ENCODE measurements at regions not wholly inside any gene's neighbourhood (a gene's known extent, or its start where the extent isn't known, plus 50 kb on each side); places are given as distances from the start of the nearest gene placed in this dataset.

DNA sequence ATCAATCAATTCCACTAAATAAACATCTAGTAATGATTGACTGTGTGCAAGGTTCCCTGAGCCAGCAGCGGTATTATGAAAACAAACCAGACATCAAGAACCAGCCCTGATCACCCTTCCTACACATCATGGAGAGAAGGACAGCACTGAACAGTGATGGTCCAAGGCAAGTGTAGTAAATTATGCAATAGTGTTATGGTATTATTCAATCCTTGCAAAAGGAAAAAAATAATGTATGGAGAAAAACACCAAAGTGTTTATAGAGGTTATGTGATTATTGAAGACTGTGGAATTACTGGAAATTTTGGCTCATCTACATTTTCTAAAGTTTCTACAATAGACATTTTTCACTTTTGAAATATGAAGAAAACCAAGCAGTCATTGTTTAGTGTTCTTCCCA, 105.3 kb downstream of the RCN1 start:
- no peak for DNase-seq (ENCODE audit: low spot score)
- intact Hi-C loops (cut with DNase I) = no loop called here
- ATAC-seq = no peak

DNA sequence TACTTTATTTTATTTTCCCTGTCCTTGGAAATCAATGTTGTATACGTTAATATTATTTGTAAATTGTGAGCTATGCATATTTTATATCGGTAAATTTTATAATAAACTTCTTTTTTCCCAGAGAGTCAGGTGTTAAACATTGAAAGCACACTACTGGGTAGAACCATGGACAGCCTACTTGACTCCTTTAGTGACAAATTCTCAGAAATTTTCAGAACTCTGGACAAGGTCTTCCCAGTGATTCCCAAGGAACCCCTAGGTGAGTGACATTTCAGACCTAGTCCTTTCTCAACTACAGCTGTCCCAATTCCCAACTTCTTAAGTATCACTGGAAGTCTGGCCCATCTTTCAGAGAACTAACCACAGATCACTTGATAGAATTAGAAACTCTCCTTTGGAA, 107.2 kb downstream of the RCN1 start:
- intact Hi-C loops (cut with DNase I) = no loop called here
- no peak for ATAC-seq
- DNase-seq (ENCODE audit: low spot score) = no peak

DNA sequence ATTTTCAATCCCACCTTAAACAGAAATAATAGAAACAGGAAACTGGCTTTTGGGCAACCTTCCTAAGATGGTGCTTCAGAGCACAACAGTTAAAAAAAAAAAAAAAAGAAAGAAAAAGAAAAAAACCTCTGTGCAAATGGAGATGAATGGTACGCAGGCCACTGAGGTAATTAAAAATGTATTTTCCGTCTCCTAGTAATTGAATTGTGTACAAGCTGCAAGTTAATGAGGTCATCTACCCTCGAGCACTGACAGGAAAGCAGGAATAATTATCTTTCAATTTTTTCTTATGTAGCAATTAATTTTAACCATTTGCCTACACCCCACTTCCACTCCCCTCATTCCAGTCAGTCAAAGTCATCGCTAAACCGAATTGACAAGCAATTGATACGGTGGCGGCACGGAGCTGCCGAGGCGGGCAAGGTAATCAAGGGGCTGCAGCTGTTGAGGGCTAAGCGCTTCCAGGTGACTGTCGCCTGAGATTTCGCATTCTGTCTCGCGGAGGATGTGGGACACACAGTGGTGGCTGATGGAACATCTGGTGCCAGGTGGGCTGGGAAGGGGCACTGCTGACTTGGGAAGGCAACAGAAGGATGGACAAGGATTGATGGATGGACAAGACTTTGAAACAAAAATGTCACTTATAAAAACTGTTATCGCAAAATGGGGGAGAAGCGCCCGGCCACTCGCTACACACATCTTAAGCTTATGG, 109.4 kb downstream of the RCN1 start:
- ATAC-seq = no peak
- no peak for DNase-seq (ENCODE audit: low spot score)
- intact Hi-C loops (cut with DNase I) = no loop called here

DNA sequence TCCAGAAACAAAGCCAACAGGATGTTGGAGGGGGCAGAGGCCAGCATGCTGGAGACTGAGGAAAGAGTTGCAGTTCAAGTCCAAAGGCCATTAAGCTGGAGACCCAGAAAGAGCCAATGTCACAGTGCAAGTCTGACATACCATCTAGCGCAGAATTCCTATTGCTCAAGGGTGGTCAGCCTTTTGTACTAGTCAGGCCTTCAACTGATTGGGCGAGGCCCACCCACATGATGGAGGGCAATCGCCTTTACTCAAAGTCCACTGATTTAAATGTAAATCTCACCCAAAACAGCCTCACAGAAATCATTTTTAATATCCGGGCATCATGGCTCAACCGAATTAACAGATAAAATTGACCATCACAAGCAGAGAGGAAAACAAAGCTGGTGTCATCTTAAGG, 113.9 kb downstream of the RCN1 start:
- intact Hi-C loops (cut with DNase I) = no loop called here
- no peak for DNase-seq (ENCODE audit: low spot score)
- no peak for ATAC-seq

DNA sequence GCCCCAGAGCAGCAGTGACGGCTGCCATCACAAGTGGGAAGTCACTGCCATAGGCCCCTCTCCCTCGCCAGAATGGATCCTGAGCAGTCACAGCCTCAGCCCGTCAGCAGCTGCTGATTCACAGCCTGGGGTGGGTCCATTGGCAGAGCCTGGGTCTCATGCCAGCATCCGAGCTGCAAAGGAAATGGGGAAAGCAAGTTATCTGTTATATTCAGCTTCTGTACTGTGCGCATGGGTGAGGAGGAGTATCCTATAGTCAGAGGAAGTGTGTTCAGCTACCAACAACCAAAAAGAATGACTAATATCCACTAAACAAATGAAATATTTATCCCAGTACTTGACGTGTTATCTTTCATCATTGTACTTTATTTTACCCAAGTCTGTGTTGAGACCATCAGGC, 119.7 kb downstream of the RCN1 start:
- ATAC-seq (no peak), DNase-seq (ENCODE audit: low spot score) (no peak)
- intact Hi-C loops (cut with DNase I) = no loop called here

DNA sequence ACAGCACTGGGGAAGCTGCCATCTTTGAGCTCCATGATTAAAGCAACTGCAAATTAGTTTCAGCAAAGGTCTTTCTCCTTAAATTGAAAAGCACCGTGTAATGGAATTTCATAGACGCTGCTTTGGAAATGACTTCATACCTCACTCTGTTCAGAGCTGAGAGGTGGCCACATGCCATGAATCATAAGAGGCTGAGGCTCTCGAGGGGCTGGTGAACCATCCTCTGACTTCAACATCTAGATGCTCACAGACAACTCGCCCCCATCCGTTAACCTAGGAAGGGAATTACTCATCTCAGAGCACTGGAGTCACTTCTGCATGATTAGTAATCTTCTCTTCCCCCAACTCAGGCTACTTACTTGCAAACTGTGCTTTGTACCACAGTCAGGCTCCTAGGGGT, 122.3 kb downstream of the RCN1 start:
- ATAC-seq = no peak
- DNase-seq (ENCODE audit: low spot score) = no peak
- intact Hi-C loops (cut with DNase I) = no loop called here

DNA sequence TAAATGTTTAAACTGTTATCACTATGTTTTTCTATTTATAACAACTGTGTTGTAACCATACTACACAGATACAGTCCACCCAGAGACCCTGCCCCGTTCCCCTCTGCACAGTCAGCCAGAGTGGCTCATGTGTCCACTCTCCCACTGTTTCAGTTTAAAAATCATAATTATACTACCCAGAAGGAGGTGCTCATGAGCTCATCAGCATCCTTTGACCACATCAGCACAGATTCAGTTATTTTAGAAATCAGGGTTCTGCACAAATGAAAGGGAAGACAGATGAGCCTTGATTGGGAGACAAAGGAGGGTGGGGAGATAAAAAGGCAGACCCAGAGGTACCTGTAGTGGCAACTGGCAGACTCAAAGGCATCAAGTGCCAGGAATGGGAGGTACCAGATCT, 124.3 kb downstream of the RCN1 start:
- intact Hi-C loops (cut with DNase I) = no loop called here
- DNase-seq (ENCODE audit: low spot score) (no peak), ATAC-seq (no peak)

DNA sequence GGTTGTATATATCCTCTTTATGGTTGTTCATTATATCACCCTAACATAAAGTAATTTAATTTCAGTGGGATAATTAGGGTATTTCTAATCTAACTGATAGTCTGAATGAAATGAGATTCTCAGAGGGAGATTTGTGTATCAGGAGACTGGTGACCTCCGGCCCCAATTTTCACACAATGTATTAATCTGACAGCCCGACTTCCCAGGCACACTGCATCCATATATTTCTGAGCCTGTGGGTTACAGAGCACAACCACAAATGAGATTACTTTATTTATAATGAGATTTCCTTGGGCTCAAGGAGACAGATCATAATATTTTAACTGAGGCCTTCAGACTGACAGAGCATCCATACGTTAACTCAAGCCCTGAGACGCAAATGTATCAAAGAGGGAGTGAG, 125.9 kb downstream of the RCN1 start:
- ATAC-seq (no peak), DNase-seq (ENCODE audit: low spot score) (no peak)
- intact Hi-C loops (cut with DNase I) = no loop called here

DNA sequence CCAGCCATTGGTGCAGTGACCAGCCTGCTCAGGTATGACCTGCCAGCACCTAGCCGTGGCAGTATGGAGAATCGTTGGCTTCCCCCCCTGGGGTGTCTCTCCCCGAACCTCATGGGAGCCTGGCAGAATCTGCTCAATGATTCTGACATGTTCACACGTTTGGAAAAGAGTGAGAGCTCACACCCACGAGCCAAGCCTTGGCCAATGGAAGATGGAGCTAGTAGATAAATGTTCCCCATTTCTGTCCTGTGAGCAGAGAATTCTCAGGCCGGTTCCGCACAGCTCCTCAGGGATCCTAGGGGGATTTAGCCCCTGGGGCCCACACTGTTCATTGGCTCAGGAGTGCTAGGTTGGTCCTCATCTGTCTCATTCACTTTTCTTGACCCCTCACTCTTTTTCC, 128.4 kb downstream of the RCN1 start:
- no peak for ATAC-seq

DNA sequence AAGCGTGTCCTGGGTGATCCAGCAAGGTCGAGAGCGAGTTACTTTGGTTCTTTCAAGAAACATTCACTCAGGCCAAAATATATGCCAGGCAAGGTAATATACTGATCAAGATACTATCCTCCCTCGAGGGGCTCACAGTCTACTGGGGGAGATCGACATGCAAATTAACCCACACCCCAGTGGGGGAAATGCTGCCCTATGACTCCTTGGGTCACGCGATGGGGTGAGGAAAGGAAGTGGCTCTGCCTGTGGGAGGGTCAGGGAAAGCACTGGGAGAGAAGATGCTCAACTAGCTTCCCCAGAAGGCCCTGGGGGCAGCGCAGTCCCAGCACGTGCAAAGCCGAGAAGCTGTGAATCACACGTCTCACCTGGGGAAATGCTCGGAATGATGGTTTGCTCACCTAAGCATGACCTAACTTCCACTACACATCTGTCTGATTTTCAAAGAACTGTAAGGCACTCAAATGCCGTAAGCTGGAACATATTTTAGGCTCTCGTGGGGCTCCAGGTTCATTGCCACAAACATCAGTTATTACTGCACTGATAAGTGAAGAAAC, 130.7 kb downstream of the RCN1 start:
- ATAC-seq (no peak), DNase-seq (ENCODE audit: low spot score) (no peak)
- intact Hi-C loops (cut with DNase I) = loop anchor here (1.0 kb wide), 1 partner anchor 27 kb away; no protein-coding TSS in a partner anchor

More for the DNA sequence above, 128.4 kb downstream of the RCN1 start:
- intact Hi-C loops (cut with DNase I) = no loop called here
- DNase-seq (ENCODE audit: low spot score) = no peak

DNA sequence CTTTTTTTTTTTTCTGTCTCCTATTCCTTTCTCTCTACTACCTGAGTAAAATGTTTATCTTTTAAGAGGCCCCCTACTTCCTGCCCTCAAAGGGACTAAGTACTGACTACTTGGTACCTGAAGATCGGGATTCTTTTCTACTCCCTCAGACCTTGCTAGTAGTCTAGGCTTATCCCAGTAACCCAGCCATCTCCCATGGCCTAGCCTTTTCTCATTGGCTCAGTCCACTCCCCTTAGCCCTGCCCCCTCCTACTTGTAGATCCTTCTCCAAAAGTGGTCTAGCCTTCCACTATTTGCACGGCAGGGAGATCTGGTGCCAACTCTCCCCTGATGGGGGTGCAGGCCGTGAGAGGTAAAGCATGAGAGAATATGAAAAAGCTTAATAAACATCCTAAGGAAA, 133.7 kb downstream of the RCN1 start:
- ATAC-seq (no peak), DNase-seq (ENCODE audit: low spot score) (no peak)
- intact Hi-C loops (cut with DNase I) = no loop called here

DNA sequence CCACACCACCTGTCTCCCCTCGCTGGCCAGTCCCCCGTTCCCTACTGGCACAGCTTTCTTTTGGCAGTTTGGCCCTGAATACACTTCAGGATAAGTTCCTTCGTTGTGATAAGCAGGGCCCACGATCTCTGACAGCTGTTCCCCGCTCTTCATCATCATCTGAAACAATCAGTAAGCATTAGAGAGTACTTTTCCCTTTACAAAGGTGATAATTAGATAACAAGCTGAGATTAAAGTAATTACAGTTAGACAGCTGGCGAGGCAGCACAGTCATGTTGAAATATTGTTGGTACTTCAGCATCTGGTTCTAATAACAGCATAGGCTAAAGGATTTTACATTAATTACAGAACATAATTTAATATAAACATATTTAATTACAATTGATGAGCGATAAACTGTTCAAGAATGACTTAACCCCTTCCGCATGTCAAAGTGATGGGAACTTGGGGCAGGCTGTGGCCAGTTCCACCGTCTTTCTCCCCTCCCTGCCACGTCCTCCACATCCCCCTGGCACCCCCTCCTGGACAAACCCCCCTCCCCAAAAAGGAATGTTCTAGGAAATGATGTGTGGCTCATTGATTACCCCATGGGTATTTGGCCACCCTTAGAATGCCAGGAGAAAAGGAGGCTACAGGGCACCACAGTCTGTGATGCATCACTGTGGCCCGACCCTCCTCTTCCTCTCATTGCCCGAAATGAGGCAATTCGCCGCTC, 134.9 kb downstream of the RCN1 start:
- DNase-seq (ENCODE audit: low spot score) (no peak), ATAC-seq (no peak)
- intact Hi-C loops (cut with DNase I) = no loop called here

DNA sequence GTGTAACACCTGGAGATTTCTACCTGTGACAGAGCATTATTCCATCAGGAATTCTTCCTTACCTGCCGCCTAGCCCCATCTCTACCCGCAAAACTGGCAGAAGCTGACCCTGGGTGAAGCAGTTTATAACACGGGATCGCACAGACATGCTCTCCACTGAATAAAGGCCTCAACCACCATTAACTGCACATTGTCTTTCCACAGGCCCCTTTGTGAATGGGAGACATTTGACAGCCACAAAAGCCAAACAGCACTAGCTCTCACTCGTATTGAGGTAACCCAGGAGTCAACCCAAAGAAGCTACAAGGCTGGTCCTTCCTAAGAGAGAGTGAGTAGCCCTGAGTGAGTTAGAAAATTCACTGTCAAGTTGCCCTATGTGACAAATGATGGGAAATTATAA, 135.6 kb downstream of the RCN1 start:
- DNase-seq (ENCODE audit: low spot score) (no peak), ATAC-seq (no peak)
- intact Hi-C loops (cut with DNase I) = no loop called here

DNA sequence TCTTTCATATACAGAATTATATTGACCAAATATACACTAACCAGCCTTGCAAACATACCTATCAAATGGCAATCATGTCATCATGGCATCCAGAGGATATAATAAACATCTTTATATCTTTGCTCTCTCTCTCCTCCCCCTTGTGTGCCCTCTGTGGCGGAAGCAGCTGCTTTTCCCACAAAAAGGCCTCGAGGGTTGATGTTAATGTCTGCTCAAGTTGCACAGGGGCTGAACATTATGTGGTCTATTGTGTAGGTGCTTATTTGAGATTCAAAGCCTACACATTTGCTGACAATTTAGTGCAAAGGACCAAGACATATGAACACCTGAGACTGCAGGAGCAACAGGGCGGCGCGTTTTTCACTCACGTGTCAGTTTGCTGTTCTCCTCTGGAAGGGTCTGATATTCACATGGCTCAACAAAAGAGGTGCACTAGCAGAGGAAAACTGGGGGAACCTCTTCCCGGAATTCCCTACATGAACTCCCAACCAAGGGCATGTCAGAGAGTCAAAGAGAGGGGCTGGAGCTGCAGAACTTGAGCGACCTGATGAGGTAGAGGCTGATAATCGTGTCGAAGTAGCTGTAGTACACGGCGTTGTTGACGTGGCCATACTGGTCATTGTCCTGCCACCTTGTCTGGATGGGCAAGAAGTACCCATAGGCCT, 138.8 kb downstream of the RCN1 start:
- DNase-seq (ENCODE audit: low spot score) (no peak), ATAC-seq (no peak)
- intact Hi-C loops (cut with DNase I) = loop anchor here (5.0 kb wide), 1 partner anchor 423 kb away; no protein-coding TSS in a partner anchor

DNA sequence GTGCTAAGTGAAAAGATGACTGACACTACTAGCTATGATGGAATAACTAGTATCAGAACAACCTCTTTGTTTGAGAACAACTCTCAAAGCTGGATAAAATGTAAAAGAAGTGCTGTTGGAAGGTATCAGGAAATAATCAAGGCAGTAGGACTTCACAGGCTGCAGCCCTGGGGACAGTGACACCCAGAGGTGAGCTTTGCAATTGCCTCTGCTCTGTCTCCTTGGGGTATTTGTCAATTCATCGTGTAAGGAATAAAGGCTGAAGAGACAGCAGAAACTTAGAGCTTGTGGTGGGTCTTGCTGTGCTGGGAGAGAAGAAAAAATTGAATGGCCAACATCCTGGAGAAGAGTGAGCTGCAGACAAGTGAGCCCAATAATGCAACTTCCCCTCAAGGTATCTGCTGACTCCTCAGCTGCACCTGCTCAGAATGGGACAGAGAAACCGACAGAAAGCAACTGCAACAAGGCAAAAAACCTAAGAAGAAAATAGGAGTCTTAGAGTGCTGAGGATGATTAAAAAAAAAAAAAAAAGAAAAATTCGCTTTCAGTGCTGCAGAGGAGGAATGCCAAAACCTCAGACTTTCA, 141.1 kb downstream of the RCN1 start:
- ATAC-seq (no peak), DNase-seq (ENCODE audit: low spot score) (no peak)
- intact Hi-C loops (cut with DNase I) = loop anchor here (5.0 kb wide), 1 partner anchor 420 kb away; no protein-coding TSS in a partner anchor

DNA sequence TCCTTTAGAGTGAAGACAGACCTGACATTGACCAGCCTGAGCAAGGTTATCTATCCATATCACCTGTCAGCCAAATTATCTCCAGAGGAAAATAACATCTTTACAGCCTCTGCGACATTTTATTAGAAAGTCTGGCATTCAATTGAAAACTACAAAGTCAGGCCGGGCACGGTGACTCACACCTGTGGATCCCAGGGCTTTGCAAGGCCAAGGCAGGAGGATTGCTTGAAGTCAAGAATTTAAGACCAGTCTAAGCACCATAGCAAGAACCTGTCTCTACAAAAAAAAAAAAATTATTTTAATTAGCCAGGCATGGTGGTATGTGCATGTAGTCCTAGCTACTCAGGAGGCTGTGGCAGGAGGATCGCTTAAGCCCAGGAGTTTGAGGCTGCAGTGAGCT, 141.6 kb downstream of the RCN1 start:
- intact Hi-C loops (cut with DNase I) = loop anchor here (5.0 kb wide), 1 partner anchor 420 kb away; no protein-coding TSS in a partner anchor
- ATAC-seq = no peak
- no peak for DNase-seq (ENCODE audit: low spot score)

DNA sequence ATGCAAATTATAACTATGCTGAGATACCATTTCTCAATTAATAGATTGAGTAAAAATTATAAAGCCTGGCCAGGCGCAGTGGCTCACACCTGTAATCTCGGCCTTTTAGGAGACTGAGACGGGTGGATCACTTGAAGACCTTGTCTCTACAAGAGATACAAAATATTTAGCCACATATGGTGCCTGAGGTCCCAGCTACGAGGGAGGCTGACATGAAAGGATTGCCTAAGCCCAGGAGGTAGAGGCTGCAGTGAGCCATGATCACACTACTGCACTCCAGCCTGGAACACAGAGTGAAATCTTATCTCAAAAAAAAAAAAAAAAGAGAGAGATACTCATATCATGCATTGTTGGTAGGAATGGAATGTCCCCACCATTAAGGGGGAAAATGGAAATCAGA, 142.4 kb downstream of the RCN1 start:
- DNase-seq (ENCODE audit: low spot score) (no peak), ATAC-seq (no peak)
- intact Hi-C loops (cut with DNase I) = loop anchor here (5.0 kb wide), 1 partner anchor 419 kb away; no protein-coding TSS in a partner anchor

DNA sequence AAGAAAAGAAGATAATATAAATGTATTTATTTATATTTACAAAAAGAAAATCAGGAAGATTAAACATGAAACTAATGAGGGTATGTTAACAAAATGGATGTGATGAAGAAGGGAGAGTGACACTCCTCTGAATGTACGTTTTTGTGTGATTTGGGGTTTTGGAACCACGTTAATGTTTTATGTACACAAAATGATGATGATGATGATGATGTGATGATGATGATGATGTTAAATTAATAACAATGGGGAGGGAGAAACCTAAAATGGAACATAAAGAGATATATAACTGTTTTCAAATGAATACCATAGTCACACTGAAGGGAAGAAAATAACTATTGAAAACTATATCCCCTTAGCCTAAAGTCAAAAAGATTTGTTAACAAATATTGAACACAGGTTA, 143.1 kb downstream of the RCN1 start:
- DNase-seq (ENCODE audit: low spot score) = no peak
- ATAC-seq = no peak
- intact Hi-C loops (cut with DNase I) = loop anchor here (5.0 kb wide), 1 partner anchor 418 kb away; no protein-coding TSS in a partner anchor

DNA sequence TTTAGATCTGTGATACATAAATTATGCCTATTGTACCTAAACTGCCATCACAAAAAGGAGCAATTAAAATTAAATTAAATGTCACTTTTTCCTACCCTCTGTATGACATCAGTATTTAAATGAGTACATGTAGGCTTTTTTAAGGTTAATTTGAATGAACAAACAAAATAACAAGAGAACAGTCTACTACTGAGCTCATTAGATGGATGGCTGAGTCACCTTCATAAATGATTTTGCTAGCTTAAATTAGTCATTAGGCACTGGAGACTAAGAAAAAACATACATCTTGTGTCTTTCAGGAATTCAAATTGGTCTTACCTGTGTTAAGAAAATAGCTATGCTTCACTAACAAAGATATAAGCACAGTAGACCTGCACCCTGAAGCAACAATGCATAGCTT, 153.6 kb downstream of the RCN1 start:
- no peak for ATAC-seq
- no peak for DNase-seq (ENCODE audit: low spot score)
- intact Hi-C loops (cut with DNase I) = no loop called here

All from sciatic nerve (tissue), 2 donors.